Activated naive CD4-positive, alpha-beta T cell treated with anti-CD3 and anti-CD28 coated beads for 36 hours (primary cell): ENCODE measurements at regions not wholly inside any gene's neighbourhood (a gene's known extent, or its start where the extent isn't known, plus 50 kb on each side); places are given as distances from the start of the nearest gene placed in this dataset.
"Not testable (repeated sequence)": the region's sequence is repeated elsewhere in the genome, so short reads cannot be mapped to it uniquely, and the experiment has no call there.

Experiments used
- CTCF ChIA-PET: fragments of 350-600 bp; sonication (Branson Sonifier 250); formaldehyde crosslinking; loops from one replicate; lab custom pipeline; 2021; ENCODE audit warnings: antibody characterized with exemption; lab: Charles Lee
- DNase-seq: peaks from one replicate; pipeline ENCODE4 v3.0.0-alpha.2; 2020
- H3K27ac Mint-ChIP-seq: one replicate; pipeline ENCODE4 v1.8.0; 2021; ENCODE audit warnings: mild to moderate bottlenecking, mixed read lengths
- H3K27me3 Mint-ChIP-seq: one replicate; pipeline ENCODE4 v1.8.0; 2021; ENCODE audit warnings: low read depth, mixed read lengths
- H3K36me3 Mint-ChIP-seq: one replicate; pipeline ENCODE4 v1.8.0; 2021; ENCODE audit warnings: low read depth, mixed read lengths
- H3K4me1 Mint-ChIP-seq: one replicate; pipeline ENCODE4 v1.8.0; 2021; ENCODE audit warnings: low read depth, mixed read lengths
- H3K4me3 Mint-ChIP-seq: one replicate; pipeline ENCODE4 v1.8.0; 2021; ENCODE audit warnings: mild to moderate bottlenecking, moderate library complexity, mixed read lengths
- H3K9me3 Mint-ChIP-seq: one replicate; pipeline ENCODE4 v1.8.0; 2021; ENCODE audit warnings: mixed read lengths
- intact Hi-C: fragments of 100-400 bp; cut with micrococcal nuclease; formaldehyde crosslinking; loops from one replicate; pipeline ENCODE4 v1.15.1; 2023

DNA sequence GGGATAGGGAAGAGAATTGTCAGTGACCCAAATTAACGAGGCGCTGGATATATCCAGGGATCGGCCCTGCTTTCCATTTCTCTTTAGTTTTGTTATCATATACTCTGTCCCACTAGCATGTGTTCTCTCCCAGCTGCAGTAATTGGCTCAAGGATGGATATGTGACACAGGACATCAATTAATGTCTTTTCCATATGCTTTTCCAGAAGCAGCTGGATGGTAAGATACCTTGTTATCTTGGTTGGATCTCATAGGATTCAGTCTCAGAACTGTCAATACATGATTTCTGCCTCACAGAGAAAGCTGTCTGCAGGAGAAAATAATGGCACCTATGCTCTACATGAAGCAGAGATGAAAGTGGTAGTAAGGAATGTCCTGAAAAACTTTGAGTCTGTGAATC, 157.1 kb upstream of the SPRY2 start:
- Mint-ChIP-seq H3K4me1 (no peaks in the 10 kb centered on the region), H3K36me3 (no peaks in the 10 kb centered on the region), H3K9me3 (no peaks in the 10 kb centered on the region), H3K27ac (no peak overlapping the region), H3K4me3 (no peak overlapping the region), H3K27me3 (peaks cover 2% of the 10 kb centered on the region)
- CTCF ChIA-PET = no interaction called here
- no peak for DNase-seq
- intact Hi-C loops = no loop called here

DNA sequence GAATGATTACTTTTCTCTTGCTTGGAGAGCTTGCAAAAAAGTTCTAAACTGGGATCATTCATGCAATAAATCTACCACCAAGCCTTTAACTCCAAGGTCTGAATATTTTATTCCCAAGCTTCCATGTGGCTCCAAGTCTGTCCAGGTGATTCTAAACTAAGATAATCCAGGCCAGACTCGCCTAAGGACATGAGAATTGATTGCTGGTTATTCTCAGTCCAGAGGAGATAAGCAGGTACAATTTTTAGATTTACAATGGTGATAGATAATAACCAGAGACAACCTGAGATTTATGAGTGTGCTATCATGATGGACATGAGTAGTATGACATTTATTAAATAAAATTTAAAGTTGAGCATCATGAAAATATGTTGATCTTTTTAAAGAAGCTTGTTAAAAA, 156.5 kb upstream of the SPRY2 start:
- Mint-ChIP-seq H3K27me3 (peaks cover 2% of the 10 kb centered on the region), H3K27ac (no peak overlapping the region), H3K36me3 (no peaks in the 10 kb centered on the region), H3K4me3 (no peak overlapping the region), H3K4me1 (no peaks in the 10 kb centered on the region), H3K9me3 (no peaks in the 10 kb centered on the region)
- no peak for DNase-seq
- CTCF ChIA-PET = interaction anchor here (1.1 kb wide), 1 partner anchor 38 kb away, joined by 3 read pairs; no protein-coding TSS in a partner anchor
- intact Hi-C loops = no loop called here

DNA sequence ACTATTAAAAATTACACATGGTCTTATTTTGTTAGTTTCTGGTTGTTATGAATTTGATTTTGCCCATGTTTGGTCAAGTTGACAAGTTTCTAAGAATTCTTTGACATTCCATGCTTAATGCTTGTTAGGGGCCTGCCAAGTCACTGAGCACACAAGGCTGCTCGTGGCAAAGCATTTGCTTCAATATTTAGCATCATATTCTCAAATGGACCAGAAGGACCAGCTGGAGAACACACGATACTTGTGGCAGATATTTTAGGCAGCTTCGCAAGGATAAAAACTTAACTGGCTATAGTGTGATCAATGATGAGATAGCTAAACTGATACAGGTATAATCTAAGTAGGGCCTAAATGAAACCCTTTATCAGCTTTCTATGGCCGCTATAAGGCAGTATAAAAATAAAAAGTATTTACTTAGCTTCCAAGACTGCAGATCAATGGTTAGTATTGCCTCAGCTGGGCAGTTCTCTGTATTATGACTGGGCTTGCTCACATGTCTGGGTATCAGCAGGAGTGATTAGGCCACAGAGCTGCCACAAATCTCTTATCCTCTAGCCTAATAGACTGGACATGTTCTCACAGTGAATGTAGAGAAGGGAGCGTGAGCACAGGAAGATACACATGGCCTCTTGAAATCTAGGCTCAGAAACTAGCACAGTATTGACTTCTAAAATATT, 155.9 kb upstream of the SPRY2 start:
- Mint-ChIP-seq H3K27me3 (peaks cover 2% of the 10 kb centered on the region), H3K4me1 (no peaks in the 10 kb centered on the region), H3K9me3 (no peaks in the 10 kb centered on the region), H3K4me3 (no peak overlapping the region), H3K36me3 (no peaks in the 10 kb centered on the region), H3K27ac (no peak overlapping the region)
- DNase-seq = no peak
- intact Hi-C loops = no loop called here
- CTCF ChIA-PET = interaction anchor here (1.1 kb wide), 1 partner anchor 38 kb away, joined by 3 read pairs; no protein-coding TSS in a partner anchor

DNA sequence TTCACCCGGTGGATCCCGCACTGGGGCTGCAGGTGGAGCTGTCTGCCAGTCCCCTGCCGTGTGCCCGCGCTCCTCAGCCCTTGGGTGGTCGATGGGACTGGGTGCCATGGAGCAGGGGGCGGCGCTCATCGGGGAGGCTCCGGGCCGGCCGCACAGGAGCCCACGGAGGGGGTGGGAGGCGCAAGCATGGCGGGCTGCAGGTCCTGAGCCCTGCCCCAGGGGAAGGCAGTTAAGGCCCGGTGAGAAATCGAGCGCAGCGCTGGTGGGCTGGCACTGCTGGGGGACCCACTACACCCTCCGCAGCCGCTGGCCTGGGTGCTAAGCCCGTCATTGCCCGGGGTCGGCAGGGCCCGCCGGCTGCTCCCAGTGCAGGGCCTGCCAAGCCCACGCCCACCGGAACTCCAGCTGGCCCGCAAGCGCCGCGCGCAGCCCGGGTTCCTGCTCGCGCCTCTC, 149.6 kb upstream of the SPRY2 start:
- H3K9me3 Mint-ChIP-seq, H3K27ac Mint-ChIP-seq, intact Hi-C loops, H3K27me3 Mint-ChIP-seq, DNase-seq, CTCF ChIA-PET, H3K36me3 Mint-ChIP-seq, H3K4me1 Mint-ChIP-seq, H3K4me3 Mint-ChIP-seq: not testable (repeated sequence)

DNA sequence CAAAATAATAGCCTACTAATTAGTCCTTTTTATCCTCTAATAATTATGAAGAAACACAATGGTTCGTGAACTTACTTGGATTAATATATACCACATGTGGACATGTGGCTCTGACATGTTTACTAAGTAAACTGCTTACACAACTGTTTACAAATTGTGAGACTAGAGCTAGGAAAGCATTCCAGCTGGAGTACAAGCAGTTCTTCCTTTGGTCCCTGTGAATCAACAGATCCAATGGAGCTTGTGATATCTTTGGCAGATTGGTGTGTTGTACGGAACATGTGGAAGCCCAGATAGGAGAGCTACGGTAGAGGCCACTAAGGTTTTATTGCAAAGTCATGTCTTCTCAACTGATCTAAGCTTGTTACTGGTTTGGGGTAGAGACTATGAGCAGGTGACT, 145.5 kb upstream of the SPRY2 start:
- CTCF ChIA-PET = no interaction called here
- no peak for DNase-seq
- H3K9me3 Mint-ChIP-seq = no peaks in the 10 kb centered on the region
- intact Hi-C loops = no loop called here
- no peak overlapping the region for H3K4me3 Mint-ChIP-seq
- no peak overlapping the region for H3K27ac Mint-ChIP-seq
- no peaks in the 10 kb centered on the region for H3K36me3 Mint-ChIP-seq
- H3K27me3 Mint-ChIP-seq = no peaks in the 10 kb centered on the region
- H3K4me1 Mint-ChIP-seq = no peaks in the 10 kb centered on the region

DNA sequence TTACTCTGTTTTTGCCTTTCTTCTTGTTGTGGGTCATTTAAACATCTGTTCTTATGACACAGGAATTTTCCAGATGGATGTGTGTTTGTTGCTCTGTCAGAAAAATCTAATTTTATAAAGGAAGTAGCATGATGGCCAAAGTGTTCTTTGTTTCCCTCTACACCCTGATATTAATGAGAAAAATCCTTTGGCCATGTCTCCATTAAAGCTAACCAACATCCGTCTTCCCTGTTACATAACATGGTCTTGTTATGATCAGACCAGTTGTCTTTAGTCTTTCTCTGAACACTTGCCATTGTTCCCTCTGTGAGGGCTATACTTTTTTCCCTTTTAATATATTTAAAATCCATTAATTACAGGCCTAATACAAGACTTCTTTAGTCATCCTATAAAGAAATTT, 142.2 kb upstream of the SPRY2 start:
- no peak overlapping the region for H3K4me3 Mint-ChIP-seq
- DNase-seq = no peak
- H3K27me3 Mint-ChIP-seq = peaks cover 2% of the 10 kb centered on the region
- H3K36me3 Mint-ChIP-seq = no peaks in the 10 kb centered on the region
- intact Hi-C loops = no loop called here
- no peak overlapping the region for H3K27ac Mint-ChIP-seq
- no peaks in the 10 kb centered on the region for H3K4me1 Mint-ChIP-seq
- CTCF ChIA-PET = no interaction called here
- H3K9me3 Mint-ChIP-seq = no peaks in the 10 kb centered on the region

DNA sequence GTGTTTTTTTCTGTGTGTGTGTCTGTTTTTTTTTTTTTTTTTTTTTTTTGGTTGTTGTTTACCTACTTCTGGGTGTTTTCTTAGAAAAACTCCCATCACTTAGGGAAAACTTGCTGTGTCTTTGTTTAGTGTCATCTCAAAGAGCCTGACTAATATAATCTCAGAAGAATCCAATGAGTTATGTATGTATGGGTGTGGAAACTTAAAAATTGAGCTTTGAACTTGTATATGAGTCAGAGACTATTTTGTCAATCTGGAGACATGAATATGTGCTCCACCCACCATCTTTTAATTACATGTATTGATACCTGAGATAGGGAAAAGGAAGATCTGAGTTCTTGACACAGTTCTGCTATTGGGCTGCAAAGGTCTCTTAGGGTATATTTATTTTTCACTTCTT, 140.7 kb upstream of the SPRY2 start:
- H3K9me3 Mint-ChIP-seq = no peaks in the 10 kb centered on the region
- H3K27ac Mint-ChIP-seq = no peak overlapping the region
- H3K36me3 Mint-ChIP-seq = no peaks in the 10 kb centered on the region
- peaks cover 2% of the 10 kb centered on the region for H3K27me3 Mint-ChIP-seq
- intact Hi-C loops = no loop called here
- no peak for DNase-seq
- H3K4me3 Mint-ChIP-seq = no peak overlapping the region
- CTCF ChIA-PET = no interaction called here
- no peaks in the 10 kb centered on the region for H3K4me1 Mint-ChIP-seq

DNA sequence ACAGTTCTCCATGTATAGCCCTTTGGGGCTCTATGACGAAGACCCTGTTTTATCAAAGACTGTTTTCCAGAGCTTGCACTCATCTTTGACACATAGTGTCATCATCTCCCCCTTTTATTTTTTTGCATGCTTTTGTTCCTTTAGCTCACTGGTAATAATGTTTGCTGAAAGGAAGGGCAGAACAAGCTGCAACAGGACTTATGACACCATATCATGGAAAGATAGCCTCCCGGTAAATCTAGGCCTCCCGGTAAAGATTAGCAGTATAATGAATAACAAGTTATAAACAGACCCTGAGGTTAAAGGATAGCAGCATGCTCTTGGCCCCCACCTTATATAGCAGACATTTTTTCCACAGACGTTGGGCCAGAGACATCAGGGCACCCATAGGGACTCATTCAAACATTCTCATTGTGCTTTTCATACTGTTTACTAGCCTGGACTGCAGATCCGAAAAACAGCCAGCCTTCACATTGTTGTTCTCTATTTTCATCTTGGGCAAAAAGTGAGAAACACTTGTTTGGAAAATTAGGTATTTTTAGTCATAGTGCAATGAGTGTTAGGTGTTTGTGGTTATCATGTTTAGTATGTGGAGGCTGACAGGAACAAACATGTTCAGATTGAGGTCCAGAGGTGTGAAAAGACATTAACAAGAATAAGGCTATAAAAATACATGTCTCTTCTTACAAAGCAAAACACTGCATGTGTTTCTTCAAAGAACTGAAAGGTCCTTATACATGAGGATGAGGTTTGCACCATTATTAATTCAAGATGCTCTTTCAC, 136.9 kb upstream of the SPRY2 start:
- Mint-ChIP-seq H3K9me3 (no peaks in the 10 kb centered on the region), H3K4me1 (no peaks in the 10 kb centered on the region), H3K27ac (no peak overlapping the region), H3K27me3 (peaks cover 2% of the 10 kb centered on the region), H3K4me3 (no peak overlapping the region), H3K36me3 (no peaks in the 10 kb centered on the region)
- intact Hi-C loops = no loop called here
- no peak for DNase-seq
- CTCF ChIA-PET = no interaction called here

- CTCF ChIA-PET = interaction anchor here (1.2 kb wide), 1 partner anchor 9 kb away, joined by 3 read pairs; no protein-coding TSS in a partner anchor
- no peak overlapping the region for H3K4me3 Mint-ChIP-seq
- H3K9me3 Mint-ChIP-seq = no peaks in the 10 kb centered on the region
- H3K27me3 Mint-ChIP-seq = peaks cover 2% of the 10 kb centered on the region
- no peak for DNase-seq
- H3K36me3 Mint-ChIP-seq = no peaks in the 10 kb centered on the region
- no peak overlapping the region for H3K27ac Mint-ChIP-seq
- H3K4me1 Mint-ChIP-seq = no peaks in the 10 kb centered on the region
- intact Hi-C loops = no loop called here
Measured at GRCh38 chr13:80476953-80477352, 136.0 kb upstream of the SPRY2 start.

- no peak overlapping the region for H3K4me3 Mint-ChIP-seq
- CTCF ChIA-PET = interaction anchor here (1.2 kb wide), 1 partner anchor 8 kb away, joined by 3 read pairs; no protein-coding TSS in a partner anchor
- H3K27me3 Mint-ChIP-seq = peaks cover 2% of the 10 kb centered on the region
- no peak overlapping the region for H3K27ac Mint-ChIP-seq
- no peak for DNase-seq
- H3K9me3 Mint-ChIP-seq = no peaks in the 10 kb centered on the region
- no peaks in the 10 kb centered on the region for H3K36me3 Mint-ChIP-seq
- intact Hi-C loops = no loop called here
- no peaks in the 10 kb centered on the region for H3K4me1 Mint-ChIP-seq
Measured at GRCh38 chr13:80475718-80476117, 134.8 kb upstream of the SPRY2 start.

- H3K27me3 Mint-ChIP-seq = no peaks in the 10 kb centered on the region
- no peaks in the 10 kb centered on the region for H3K4me1 Mint-ChIP-seq
- no peaks in the 10 kb centered on the region for H3K36me3 Mint-ChIP-seq
- intact Hi-C loops = no loop called here
- no peak for DNase-seq
- no peak overlapping the region for H3K27ac Mint-ChIP-seq
- H3K4me3 Mint-ChIP-seq = no peak overlapping the region
- no peaks in the 10 kb centered on the region for H3K9me3 Mint-ChIP-seq
- CTCF ChIA-PET = no interaction called here
Measured at GRCh38 chr13:80473695-80474094, 132.8 kb upstream of the SPRY2 start.

- no peaks in the 10 kb centered on the region for H3K36me3 Mint-ChIP-seq
- no peaks in the 10 kb centered on the region for H3K4me1 Mint-ChIP-seq
- DNase-seq = no peak
- no peak overlapping the region for H3K4me3 Mint-ChIP-seq
- CTCF ChIA-PET = no interaction called here
- no peak overlapping the region for H3K27ac Mint-ChIP-seq
- no peaks in the 10 kb centered on the region for H3K27me3 Mint-ChIP-seq
- intact Hi-C loops = no loop called here
- H3K9me3 Mint-ChIP-seq = no peaks in the 10 kb centered on the region
Measured at GRCh38 chr13:80469853-80470381, 129.0 kb upstream of the SPRY2 start.
